WI38 (cell line): ENCODE measurements at regions not wholly inside any gene's neighbourhood (a gene's known extent, or its start where the extent isn't known, plus 50 kb on each side); places are given as distances from the start of the nearest gene placed in this dataset.

Experiments
- H3K4me3 ChIP-seq: 2 replicates; pipeline ENCODE4 v1.5.1; 2011; ENCODE audit warnings: low read depth, mild to moderate bottlenecking, control low read depth, low read length
- CTCF ChIP-seq: IDR thresholded peaks from 2 replicates; pipeline ENCODE4 v1.5.1; 2012; ENCODE audit warnings: low read depth, mild to moderate bottlenecking, control low read depth, low read length

- TF ChIP-seq CTCF = no peak
- H3K4me3 ChIP-seq = no peak overlapping the region
These were observed 72.0 kb upstream of the DAP start for GRCh38 chr5:10832987-10833386.

DNA sequence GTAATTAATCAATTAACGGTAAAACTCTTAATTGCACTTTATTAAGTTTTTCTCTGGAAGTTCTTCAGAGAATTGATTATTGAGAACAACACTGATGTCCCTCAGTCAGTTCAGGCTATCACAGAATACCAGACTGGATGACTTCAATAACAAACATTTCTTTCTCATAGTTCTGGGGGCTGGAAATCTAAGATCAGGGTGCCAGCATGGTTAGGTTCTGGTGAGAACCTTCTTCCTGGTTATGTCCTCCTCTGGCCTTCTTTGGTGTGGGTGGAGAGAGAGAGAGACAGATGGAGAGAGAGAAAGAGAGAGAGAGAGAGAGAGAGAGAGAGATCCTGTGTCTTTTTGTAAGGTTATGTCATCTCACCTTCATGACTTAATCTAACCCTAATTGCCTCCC, 71.4 kb upstream of the DAP start:
- no peak overlapping the region for H3K4me3 ChIP-seq
- no peak for TF ChIP-seq CTCF

DNA sequence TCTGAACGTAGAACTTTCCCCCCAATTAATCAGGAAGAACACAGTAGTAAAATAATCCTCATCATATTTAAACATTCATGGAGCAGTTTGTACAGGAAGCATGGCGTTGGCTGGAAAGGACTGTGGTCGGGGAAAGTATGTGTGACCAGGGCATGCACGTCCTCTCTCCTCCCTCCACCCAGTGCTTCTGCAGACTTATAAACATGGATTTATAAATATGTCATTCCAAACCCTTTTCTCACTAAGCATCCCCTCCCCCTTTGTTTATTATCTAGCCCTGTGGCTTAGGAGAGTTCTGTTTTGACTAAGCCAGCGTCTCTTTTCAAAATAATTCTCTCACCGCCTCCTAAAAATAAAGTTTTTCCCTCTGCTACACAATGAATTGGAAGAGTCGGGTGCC, 70.4 kb upstream of the DAP start:
- TF ChIP-seq CTCF = no peak
- peak overlapping the region; percentile 32; the same call in 1 of the 2 replicates for H3K4me3 ChIP-seq

DNA sequence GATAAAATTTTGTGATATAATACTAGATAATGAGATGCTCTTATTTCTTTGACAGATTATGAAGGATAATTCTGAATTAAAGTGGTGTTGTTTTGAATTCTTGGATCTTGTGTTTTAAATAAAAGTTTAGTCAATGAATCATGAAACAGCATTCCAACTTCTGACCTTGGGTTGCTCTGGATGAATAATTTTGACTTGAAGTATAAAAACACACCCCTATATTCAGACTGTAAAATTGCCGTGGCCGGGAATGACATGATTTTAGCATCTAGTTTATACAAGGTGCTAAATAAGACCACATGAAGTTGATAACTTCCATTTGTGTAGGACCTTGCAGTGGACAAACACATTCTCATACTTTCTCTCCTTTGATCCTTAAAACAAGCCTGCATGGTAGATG, 67.2 kb upstream of the DAP start:
- TF ChIP-seq CTCF = no peak

GRCh38 chr5:10827571-10827970, 66.5 kb upstream of the DAP start:
- no peak for TF ChIP-seq CTCF
- no peak overlapping the region for H3K4me3 ChIP-seq

More for the DNA sequence above, 67.2 kb upstream of the DAP start:
- no peak overlapping the region for H3K4me3 ChIP-seq

- no peak overlapping the region for H3K4me3 ChIP-seq
- TF ChIP-seq CTCF = no peak
These were observed 65.9 kb upstream of the DAP start for GRCh38 chr5:10826971-10827370.

DNA sequence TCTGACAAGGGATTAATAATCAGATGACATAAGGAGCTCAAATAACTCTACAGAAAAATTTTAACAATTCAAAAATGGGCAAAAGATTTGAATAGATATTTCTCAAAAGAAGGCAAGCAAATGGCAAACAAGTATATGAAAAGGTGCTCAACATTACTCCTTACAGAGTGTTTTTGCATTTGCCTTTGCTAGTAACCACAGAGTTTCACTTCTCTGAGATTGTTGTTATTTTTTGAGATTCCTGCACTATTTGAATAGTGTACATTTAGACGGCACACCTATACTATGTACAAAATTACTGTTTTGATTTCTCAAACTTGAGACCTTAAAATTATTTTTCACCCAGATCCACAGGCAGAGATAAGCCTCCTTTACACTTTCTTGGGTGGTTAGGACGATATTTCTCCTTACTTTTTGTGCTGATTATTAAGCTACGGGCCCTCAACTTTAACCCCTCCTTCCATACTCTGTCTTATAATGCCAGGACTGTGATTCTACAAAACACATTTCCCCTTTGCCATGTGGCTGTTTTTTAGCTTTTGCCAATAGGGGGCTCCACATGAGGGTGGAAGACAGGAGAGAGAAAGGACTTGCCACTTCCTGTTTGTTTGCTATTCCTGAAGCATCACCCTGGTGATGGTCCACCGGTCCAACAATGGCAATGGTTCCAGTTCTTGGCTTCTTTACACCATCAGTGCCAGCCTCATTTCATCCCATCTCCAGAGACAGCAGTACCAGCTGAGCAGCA, 65.0 kb upstream of the DAP start:
- TF ChIP-seq CTCF = 0 out of 2 replicates have a peak, but pooled peaks have one; percentile 3
- no peak overlapping the region for H3K4me3 ChIP-seq
